GM12872 (cell line): ENCODE measurements at regions not wholly inside any gene's neighbourhood (a gene's known extent, or its start where the extent isn't known, plus 50 kb on each side); places are given as distances from the start of the nearest gene placed in this dataset.

ENCODE experiments used
- TF ChIP-seq, protein P1 (sequence below): IDR thresholded peaks from 3 replicates; pipeline ENCODE4 v1.5.1; 2011; ENCODE audit warnings: low read depth, mild to moderate bottlenecking, low read length, moderate library complexity; ENCODE audit not compliant: insufficient read depth

DNA sequence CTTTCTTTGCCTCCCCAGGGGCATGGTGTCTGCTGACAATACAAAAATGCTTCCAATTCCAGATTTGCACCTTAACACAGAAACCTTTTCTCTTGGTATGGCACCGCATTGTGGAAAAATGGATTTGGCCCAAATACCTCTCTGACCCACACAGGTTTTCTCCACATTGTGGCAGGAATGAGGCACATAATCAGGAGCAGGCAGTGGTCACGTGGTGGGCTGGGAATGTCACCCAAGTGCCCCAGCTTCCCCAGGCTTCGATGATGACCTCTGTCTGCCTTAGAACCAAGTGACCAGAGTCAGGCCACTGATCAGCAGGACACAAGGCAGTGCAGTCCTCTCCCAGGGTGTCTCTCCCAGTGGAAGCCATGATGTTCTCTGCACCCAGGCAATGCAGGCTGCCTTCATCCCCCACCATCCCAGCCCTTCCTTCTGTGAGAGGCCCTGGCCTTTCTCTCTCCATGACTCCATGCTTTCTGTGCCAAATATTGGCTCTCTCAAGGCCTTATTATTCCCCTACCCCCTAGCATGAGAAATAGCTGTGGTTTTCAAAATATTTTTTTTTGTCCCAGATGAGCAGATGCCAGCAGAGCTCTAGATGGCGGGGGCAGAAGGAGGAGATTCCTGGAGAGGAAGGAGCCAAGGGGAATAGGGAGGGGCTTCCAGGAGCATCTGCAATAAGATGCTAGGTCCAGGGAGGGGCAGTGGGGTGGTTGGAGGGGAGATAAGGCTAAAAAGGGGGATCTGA lies 198.9 kb downstream of the ACKR3 start:
- TF ChIP-seq, protein P1, sequence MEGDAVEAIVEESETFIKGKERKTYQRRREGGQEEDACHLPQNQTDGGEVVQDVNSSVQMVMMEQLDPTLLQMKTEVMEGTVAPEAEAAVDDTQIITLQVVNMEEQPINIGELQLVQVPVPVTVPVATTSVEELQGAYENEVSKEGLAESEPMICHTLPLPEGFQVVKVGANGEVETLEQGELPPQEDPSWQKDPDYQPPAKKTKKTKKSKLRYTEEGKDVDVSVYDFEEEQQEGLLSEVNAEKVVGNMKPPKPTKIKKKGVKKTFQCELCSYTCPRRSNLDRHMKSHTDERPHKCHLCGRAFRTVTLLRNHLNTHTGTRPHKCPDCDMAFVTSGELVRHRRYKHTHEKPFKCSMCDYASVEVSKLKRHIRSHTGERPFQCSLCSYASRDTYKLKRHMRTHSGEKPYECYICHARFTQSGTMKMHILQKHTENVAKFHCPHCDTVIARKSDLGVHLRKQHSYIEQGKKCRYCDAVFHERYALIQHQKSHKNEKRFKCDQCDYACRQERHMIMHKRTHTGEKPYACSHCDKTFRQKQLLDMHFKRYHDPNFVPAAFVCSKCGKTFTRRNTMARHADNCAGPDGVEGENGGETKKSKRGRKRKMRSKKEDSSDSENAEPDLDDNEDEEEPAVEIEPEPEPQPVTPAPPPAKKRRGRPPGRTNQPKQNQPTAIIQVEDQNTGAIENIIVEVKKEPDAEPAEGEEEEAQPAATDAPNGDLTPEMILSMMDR, result no peak

DNA sequence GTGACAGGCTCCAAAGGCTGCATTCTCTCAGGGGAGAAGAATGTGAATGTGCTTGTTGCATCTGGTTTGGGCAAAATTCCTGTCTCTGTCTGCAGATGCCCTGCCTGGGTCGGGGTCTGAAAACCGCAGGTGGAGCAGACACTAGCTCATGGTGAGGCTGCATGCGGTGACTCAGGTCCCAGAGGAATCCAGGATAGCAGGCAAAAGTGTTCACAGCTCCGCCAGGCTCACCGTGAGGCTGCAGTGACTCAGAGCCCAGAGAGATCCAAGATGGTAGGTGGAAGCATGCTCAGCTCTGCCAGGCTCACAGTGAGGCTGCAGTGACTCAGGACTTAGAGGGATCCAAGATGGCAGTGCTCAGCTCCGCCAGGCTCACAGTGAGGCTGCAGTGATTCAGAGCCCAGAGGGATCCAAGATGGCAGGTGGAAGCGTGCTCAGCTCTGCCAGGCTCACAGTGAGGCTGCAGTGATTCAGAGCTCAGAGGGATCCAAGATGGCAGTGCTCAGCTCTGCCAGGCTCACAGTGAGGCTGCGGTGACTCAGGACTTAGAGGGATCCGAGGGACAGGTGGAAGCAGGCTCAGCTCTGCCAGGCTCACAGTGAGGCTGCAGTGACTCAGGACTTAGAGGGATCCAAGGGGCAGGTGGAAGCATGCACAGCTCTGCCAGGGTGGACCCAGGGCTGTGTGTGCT lies 200.5 kb downstream of the ACKR3 start:
- TF ChIP-seq, protein P1, result no peak

GRCh38 chr2:236772220-236772837 lies 202.7 kb downstream of the ACKR3 start:
- TF ChIP-seq, protein P1, result no peak

GRCh38 chr2:236773206-236773605 lies 203.6 kb downstream of the ACKR3 start:
- TF ChIP-seq, protein P1, result no peak

- TF ChIP-seq, protein P1, result no peak
Observed at GRCh38 chr2:236774171-236774570, 204.5 kb downstream of the ACKR3 start.

DNA sequence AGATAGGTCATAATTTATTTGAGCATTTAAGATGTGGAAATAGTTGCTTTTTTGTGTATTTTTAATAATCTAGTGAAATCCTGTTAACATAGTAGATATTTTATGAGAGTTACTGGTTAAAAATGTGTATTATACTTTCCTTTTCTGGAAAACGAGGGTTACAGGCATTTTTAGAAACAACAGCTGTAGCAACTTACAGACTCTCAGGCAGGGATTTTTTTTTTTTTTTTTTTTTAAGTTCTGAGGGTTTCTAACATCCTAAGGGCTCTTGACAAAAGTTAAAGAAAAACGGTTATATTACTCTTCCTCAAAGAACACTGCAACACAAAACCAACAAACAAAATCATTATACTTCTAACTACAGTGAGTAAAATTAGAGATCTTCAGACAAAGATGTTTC lies 205.9 kb downstream of the ACKR3 start:
- TF ChIP-seq, protein P1, result no peak

- TF ChIP-seq, protein P1, result no peak
Observed at GRCh38 chr2:236776206-236776605, 206.6 kb downstream of the ACKR3 start.
